ENCODE measurements at regions not wholly inside any gene's neighbourhood (a gene's known extent, or its start where the extent isn't known, plus 50 kb on each side); places are given as distances from the start of the nearest gene placed in this dataset.

DNA sequence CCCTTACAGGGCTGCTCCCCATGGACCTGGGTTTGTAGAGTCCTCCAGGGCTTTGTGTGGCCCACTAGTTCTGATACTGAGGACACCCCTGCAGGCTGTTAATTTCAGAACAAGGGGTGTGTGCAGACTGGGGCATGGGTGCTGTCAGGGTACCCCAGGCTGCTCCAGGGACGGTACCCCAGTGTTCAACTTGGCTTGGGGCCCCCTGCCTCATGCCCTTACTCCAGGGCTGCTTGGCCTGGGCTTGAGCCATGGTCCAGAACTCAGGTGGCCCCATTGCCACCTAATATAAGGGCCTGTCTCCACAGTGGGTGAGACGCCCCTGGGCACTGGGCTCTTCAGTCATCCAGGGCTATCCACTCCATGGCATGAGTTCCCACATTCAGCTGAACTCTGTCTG is 1417.6 kb downstream of the UQCRFS1 start:
- Mint-ChIP-seq H3K4me3 (peak overlapping the region; percentile 28), H3K36me3 (ENCODE audit: low read depth) (peaks cover 20% of the 10 kb centered on the region), H3K27ac (peak overlapping the region; percentile 45)

GRCh38 chr19:27794494-27795042 is 1418.4 kb downstream of the UQCRFS1 start:
- Mint-ChIP-seq H3K36me3 (ENCODE audit: low read depth) (peaks cover 17% of the 10 kb centered on the region), H3K9me3 (no peaks in the 10 kb centered on the region), H3K27ac (peak overlapping the region; percentile 95), H3K4me3 (peak overlapping the region; percentile 98), H3K27me3 (ENCODE audit: low read depth) (no peaks in the 10 kb centered on the region), H3K4me1 (ENCODE audit: low read depth) (peaks cover 18% of the 10 kb centered on the region)

More for the DNA sequence above, 1417.6 kb downstream of the UQCRFS1 start:
- Mint-ChIP-seq H3K27me3 (ENCODE audit: low read depth) (no peaks in the 10 kb centered on the region), H3K9me3 (no peaks in the 10 kb centered on the region), H3K4me1 (ENCODE audit: low read depth) (peaks cover 18% of the 10 kb centered on the region)

GRCh38 chr19:27793644-27794493 is 1419.1 kb downstream of the UQCRFS1 start:
- H3K27me3 Mint-ChIP-seq (ENCODE audit: low read depth), result no peaks in the 10 kb centered on the region
- H3K9me3 Mint-ChIP-seq, result peaks cover 3% of the 10 kb centered on the region
- H3K27ac Mint-ChIP-seq, result peak overlapping the region; percentile 95

GRCh38 chr19:27793128-27793643 is 1419.8 kb downstream of the UQCRFS1 start:
- Mint-ChIP-seq H3K4me1 (ENCODE audit: low read depth) (peaks cover 18% of the 10 kb centered on the region), H3K9me3 (peaks cover 6% of the 10 kb centered on the region), H3K27ac (peak overlapping the region; percentile 95), H3K36me3 (ENCODE audit: low read depth) (peaks cover 12% of the 10 kb centered on the region), H3K27me3 (ENCODE audit: low read depth) (no peaks in the 10 kb centered on the region), H3K4me3 (peak overlapping the region; percentile 98)

More at GRCh38 chr19:27793644-27794493, 1419.1 kb downstream of the UQCRFS1 start:
- Mint-ChIP-seq H3K36me3 (ENCODE audit: low read depth) (peaks cover 13% of the 10 kb centered on the region), H3K4me1 (ENCODE audit: low read depth) (peaks cover 18% of the 10 kb centered on the region), H3K4me3 (peak overlapping the region; percentile 98)

DNA sequence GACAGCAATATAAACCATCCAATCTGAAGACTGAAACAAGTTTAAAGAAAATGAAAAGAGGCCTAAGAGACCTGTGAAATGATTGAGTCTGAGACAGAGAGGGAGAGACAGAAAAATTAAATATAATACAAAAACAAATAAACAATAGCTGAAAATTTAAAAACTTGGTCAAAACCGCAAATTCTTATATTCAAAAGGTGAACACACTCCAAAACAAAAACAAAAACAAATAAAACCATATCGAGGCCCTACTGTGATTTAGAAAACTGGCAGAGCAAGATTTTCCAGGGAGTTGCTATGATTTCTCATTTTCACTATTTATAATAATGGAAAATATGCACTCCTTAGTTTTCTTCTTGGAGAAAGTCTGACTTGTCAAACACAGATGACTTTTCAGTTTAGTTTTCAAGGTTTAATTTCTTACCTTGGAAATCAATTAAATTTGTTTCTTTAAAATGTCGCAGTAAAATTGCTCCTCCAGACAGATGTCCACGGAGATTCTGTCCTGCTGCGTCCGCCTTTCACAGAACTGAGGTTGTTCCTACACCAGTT is 1420.3 kb downstream of the UQCRFS1 start:
- H3K9me3 Mint-ChIP-seq, result peaks cover 11% of the 10 kb centered on the region
- H3K4me1 Mint-ChIP-seq (ENCODE audit: low read depth), result peaks cover 18% of the 10 kb centered on the region
- H3K27me3 Mint-ChIP-seq (ENCODE audit: low read depth), result no peaks in the 10 kb centered on the region
- peak overlapping the region; percentile 98 for H3K4me3 Mint-ChIP-seq
- peaks cover 13% of the 10 kb centered on the region for H3K36me3 Mint-ChIP-seq (ENCODE audit: low read depth)
- peak overlapping the region; percentile 95 for H3K27ac Mint-ChIP-seq

DNA sequence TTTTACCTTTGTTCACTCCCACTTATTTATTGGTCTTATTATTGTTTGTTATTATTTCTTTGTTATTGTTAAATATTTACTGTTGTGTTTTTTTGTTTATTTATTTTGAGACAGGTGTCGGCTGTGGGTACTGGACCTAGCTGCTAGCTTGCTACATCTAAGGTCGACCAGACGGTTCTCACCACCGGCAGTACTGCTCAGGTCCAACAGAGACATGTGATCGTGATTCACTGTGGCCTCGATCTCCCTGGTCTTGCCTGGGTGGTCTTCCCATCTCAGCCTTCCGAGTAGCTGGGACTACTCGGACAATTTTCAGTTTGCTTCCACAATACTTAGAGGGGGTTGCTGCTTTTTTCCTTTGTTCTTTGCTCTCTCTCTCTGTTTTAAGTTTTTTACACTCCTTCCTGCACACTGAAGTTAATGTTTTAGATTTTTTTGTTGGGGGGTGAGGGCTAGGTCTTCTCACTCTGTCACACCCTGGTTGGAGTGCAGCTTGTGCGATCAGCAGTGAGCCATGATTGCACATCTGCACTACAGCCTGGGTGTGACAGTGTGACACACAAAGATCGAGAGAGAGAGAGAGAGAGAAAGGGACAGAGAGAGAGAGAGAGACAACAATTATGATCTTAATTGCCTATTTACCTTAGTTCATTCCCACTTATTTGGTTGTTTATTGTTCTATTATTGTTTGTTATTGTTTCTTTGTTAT is 1432.4 kb downstream of the UQCRFS1 start:
- Mint-ChIP-seq H3K9me3 (peaks cover 57% of the 10 kb centered on the region), H3K27me3 (ENCODE audit: low read depth) (no peaks in the 10 kb centered on the region), H3K27ac (no peak overlapping the region), H3K4me3 (no peak overlapping the region), H3K4me1 (ENCODE audit: low read depth) (no peaks in the 10 kb centered on the region), H3K36me3 (ENCODE audit: low read depth) (peaks cover 33% of the 10 kb centered on the region)

GRCh38 chr19:27779954-27780353 is 1433.0 kb downstream of the UQCRFS1 start:
- Mint-ChIP-seq H3K4me1 (ENCODE audit: low read depth) (no peaks in the 10 kb centered on the region), H3K36me3 (ENCODE audit: low read depth) (peaks cover 37% of the 10 kb centered on the region), H3K27me3 (ENCODE audit: low read depth) (no peaks in the 10 kb centered on the region), H3K4me3 (no peak overlapping the region), H3K27ac (no peak overlapping the region), H3K9me3 (peaks cover 57% of the 10 kb centered on the region)

DNA sequence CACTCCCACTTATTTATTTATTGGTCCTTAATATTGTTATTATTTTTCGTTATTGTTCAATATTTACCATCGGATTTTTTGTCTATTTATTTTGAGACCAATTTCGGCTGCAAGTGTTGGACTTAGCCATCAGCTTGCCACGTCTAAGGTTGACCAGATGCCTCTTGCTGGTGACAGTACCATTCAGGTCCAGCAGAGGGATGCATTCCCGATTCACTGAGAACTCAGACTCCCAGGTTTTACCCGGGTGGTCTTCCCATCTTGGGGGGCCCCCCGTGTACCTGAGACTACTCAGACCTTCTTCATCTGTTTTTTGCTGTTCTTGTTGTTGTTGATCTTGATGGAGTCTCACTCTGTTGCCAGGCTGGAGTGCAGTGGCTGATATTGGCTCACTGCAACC is 1435.2 kb downstream of the UQCRFS1 start:
- H3K27ac Mint-ChIP-seq, result no peak overlapping the region
- H3K27me3 Mint-ChIP-seq (ENCODE audit: low read depth), result no peaks in the 10 kb centered on the region
- peaks cover 77% of the 10 kb centered on the region for H3K9me3 Mint-ChIP-seq
- H3K36me3 Mint-ChIP-seq (ENCODE audit: low read depth), result peaks cover 49% of the 10 kb centered on the region
- H3K4me1 Mint-ChIP-seq (ENCODE audit: low read depth), result no peaks in the 10 kb centered on the region
- no peak overlapping the region for H3K4me3 Mint-ChIP-seq

DNA sequence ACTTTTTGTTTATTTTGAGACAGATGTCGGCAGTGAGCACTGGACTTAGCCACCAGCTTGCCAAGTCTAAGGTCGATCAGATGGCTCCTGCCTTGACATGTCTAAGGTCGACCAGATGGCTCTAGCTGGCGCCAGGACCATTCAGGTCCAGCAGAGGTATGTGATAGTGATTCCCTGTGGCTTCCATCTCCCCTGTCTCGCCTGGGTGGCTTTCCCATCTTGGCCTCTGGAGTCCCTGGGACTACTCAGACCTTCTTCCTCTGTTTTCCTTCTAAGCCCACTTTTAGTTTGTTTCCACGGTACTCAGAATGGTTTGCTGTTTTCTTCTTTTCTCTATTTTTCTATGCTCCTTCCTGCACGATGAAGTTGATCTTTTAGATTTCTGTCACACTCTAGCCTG is 1435.7 kb downstream of the UQCRFS1 start:
- Mint-ChIP-seq H3K27me3 (ENCODE audit: low read depth) (no peaks in the 10 kb centered on the region), H3K9me3 (peaks cover 82% of the 10 kb centered on the region), H3K36me3 (ENCODE audit: low read depth) (peaks cover 49% of the 10 kb centered on the region), H3K27ac (no peak overlapping the region), H3K4me1 (ENCODE audit: low read depth) (no peaks in the 10 kb centered on the region), H3K4me3 (no peak overlapping the region)

DNA sequence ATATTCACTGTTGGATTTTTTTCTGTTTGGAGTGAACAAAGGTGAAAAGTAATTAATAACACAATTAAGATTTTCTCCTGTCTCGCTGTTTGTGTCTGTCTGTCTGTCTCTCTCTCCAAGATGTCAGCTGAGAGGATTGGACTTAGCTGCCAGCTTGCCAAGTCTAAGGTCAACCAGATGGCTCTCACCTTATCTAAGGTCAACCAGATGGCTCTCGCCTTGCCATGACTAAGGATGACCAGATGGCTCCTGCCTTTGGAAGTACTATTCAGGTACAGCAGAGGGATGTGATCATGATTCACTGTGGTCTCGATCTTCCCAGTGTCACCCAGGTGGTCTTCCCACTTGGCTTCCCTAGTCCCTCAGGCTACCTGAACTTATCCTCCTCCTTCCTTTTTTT is 1436.4 kb downstream of the UQCRFS1 start:
- H3K4me3 Mint-ChIP-seq, result no peak overlapping the region
- peaks cover 52% of the 10 kb centered on the region for H3K36me3 Mint-ChIP-seq (ENCODE audit: low read depth)
- no peaks in the 10 kb centered on the region for H3K27me3 Mint-ChIP-seq (ENCODE audit: low read depth)
- peaks cover 88% of the 10 kb centered on the region for H3K9me3 Mint-ChIP-seq
- H3K4me1 Mint-ChIP-seq (ENCODE audit: low read depth), result no peaks in the 10 kb centered on the region
- no peak overlapping the region for H3K27ac Mint-ChIP-seq

DNA sequence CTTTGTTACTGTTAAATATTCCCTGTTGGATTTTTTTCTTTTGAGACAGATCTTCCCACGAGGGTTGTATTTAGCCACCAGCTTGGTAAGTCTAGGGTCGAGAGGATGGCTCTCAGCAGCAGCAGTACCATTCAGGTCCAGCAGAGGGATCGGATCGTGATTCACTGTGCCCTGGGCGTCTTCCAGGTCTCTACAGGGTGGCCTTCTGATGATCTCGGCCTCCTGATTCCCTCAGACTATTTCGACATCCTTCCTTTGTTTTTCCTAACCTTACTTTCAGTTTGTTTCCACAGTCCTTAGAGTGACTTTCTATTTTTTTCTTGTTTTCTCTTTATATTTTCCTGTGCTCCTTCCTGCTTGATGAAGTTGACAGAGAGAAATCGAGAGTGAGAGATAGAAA is 1436.9 kb downstream of the UQCRFS1 start:
- Mint-ChIP-seq H3K4me3 (no peak overlapping the region), H3K4me1 (ENCODE audit: low read depth) (no peaks in the 10 kb centered on the region), H3K9me3 (peaks cover 89% of the 10 kb centered on the region), H3K36me3 (ENCODE audit: low read depth) (peaks cover 52% of the 10 kb centered on the region), H3K27ac (no peak overlapping the region), H3K27me3 (ENCODE audit: low read depth) (no peaks in the 10 kb centered on the region)

- H3K27ac Mint-ChIP-seq, result no peak overlapping the region
- H3K9me3 Mint-ChIP-seq, result peaks cover 90% of the 10 kb centered on the region
- peaks cover 49% of the 10 kb centered on the region for H3K36me3 Mint-ChIP-seq (ENCODE audit: low read depth)
- H3K4me1 Mint-ChIP-seq (ENCODE audit: low read depth), result no peaks in the 10 kb centered on the region
- no peak overlapping the region for H3K4me3 Mint-ChIP-seq
- no peaks in the 10 kb centered on the region for H3K27me3 Mint-ChIP-seq (ENCODE audit: low read depth)
Measured at GRCh38 chr19:27775395-27775794, 1437.6 kb downstream of the UQCRFS1 start.

- no peaks in the 10 kb centered on the region for H3K27me3 Mint-ChIP-seq (ENCODE audit: low read depth)
- peaks cover 96% of the 10 kb centered on the region for H3K9me3 Mint-ChIP-seq
- H3K36me3 Mint-ChIP-seq (ENCODE audit: low read depth), result peaks cover 49% of the 10 kb centered on the region
- H3K4me1 Mint-ChIP-seq (ENCODE audit: low read depth), result no peaks in the 10 kb centered on the region
- no peak overlapping the region for H3K4me3 Mint-ChIP-seq
- H3K27ac Mint-ChIP-seq, result no peak overlapping the region
Measured at GRCh38 chr19:27774827-27775226, 1438.1 kb downstream of the UQCRFS1 start.

GRCh38 chr19:27774337-27774736 is 1438.6 kb downstream of the UQCRFS1 start:
- no peaks in the 10 kb centered on the region for H3K27me3 Mint-ChIP-seq (ENCODE audit: low read depth)
- no peak overlapping the region for H3K4me3 Mint-ChIP-seq
- H3K36me3 Mint-ChIP-seq (ENCODE audit: low read depth), result peaks cover 48% of the 10 kb centered on the region
- no peak overlapping the region for H3K27ac Mint-ChIP-seq
- H3K4me1 Mint-ChIP-seq (ENCODE audit: low read depth), result no peaks in the 10 kb centered on the region
- peaks cover 98% of the 10 kb centered on the region for H3K9me3 Mint-ChIP-seq
